OCI-LY7 (cell line): ENCODE measurements at regions not wholly inside any gene's neighbourhood (a gene's known extent, or its start where the extent isn't known, plus 50 kb on each side); places are given as distances from the start of the nearest gene placed in this dataset.

Experiments used
- BruUV-seq: library from RNA; stranded (reverse); fragments of 400-500 nt; replicated peaks from 2 replicates; lab custom pipeline; 2021; lab: Mats Ljungman, UMichigan
- CTCF ChIA-PET: fragments of 300-600 bp; sonication (Branson Sonifier 250); formaldehyde crosslinking; loops from one replicate; lab custom pipeline; 2022; ENCODE audit warnings: antibody characterized with exemption; ENCODE audit not compliant: unreplicated experiment; lab: Charles Lee
- POLR2A ChIA-PET: fragments of 300-600 bp; sonication (Branson Sonifier 250); formaldehyde crosslinking; loops from one replicate; lab custom pipeline; 2022; ENCODE audit warnings: antibody characterized with exemption; lab: Charles Lee
- DNase-seq: peaks from one replicate; pipeline ENCODE4 v3.0.0-alpha.2; 2015; ENCODE audit warnings: low spot score
- H2AFZ ChIP-seq: fragments of 200-600 bp; sonication (generic), shearing (Covaris generic); 2 replicates; pipeline ENCODE4 v1.6.1; 2014; ENCODE audit warnings: mild to moderate bottlenecking, antibody characterized with exemption, low read length, moderate library complexity
- H3K27ac ChIP-seq: fragments of 200-600 bp; sonication (generic); 2 replicates; pipeline ENCODE4 v1.5.1; 2014; ENCODE audit warnings: mixed run types, low read depth, mild to moderate bottlenecking, moderate library complexity, low read length, inconsistent platforms; ENCODE audit not compliant: poor library complexity, severe bottlenecking
- H3K36me3 ChIP-seq: fragments of 200-600 bp; sonication (generic); 2 replicates; pipeline ENCODE4 v1.6.1; 2014; ENCODE audit warnings: mild to moderate bottlenecking, antibody characterized with exemption, low read length, moderate library complexity, mixed read lengths; ENCODE audit not compliant: insufficient read depth
- H3K4me1 ChIP-seq: fragments of 200-600 bp; sonication (generic); 2 replicates; pipeline ENCODE4 v1.5.1; 2014; ENCODE audit warnings: mild to moderate bottlenecking, low read length; ENCODE audit not compliant: insufficient read depth, poor library complexity, severe bottlenecking
- H3K4me2 ChIP-seq: fragments of 200-600 bp; sonication (generic); 2 replicates; pipeline ENCODE4 v1.6.1; 2014; ENCODE audit warnings: mild to moderate bottlenecking, low read length
- H3K4me3 ChIP-seq: fragments of 200-600 bp; sonication (generic); 2 replicates; pipeline ENCODE4 v1.5.1; 2014; ENCODE audit warnings: mild to moderate bottlenecking, low read depth, low read length; ENCODE audit not compliant: poor library complexity, severe bottlenecking
- H3K79me2 ChIP-seq: fragments of 200-600 bp; sonication (generic); 2 replicates; pipeline ENCODE4 v1.6.1; 2016; ENCODE audit warnings: low read depth, mild to moderate bottlenecking, low read length, moderate library complexity, mixed read lengths; ENCODE audit not compliant: insufficient read depth
- H3K9me2 ChIP-seq: fragments of 200-600 bp; sonication (generic); 2 replicates; pipeline ENCODE4 v1.6.1; 2016; ENCODE audit warnings: mild to moderate bottlenecking, low read length, mixed read lengths; ENCODE audit not compliant: insufficient read depth
- H3K9me3 ChIP-seq: fragments of 200-600 bp; sonication (generic); 2 replicates; pipeline ENCODE4 v1.6.1; 2014; ENCODE audit warnings: mild to moderate bottlenecking, mixed run types, low read length, mixed read lengths
- H4K20me1 ChIP-seq: fragments of 200-600 bp; sonication (generic); 2 replicates; pipeline ENCODE4 v1.6.1; 2014; ENCODE audit warnings: mild to moderate bottlenecking, antibody characterized with exemption, low read length, moderate library complexity, mixed read lengths; ENCODE audit not compliant: insufficient read depth
- EZH2phosphoT487 ChIP-seq: fragments of 200-600 bp; sonication (generic); IDR thresholded peaks from 2 replicates; pipeline ENCODE4 v1.6.1; 2018; ENCODE audit warnings: low read depth, borderline replicate concordance, mild to moderate bottlenecking, mixed run types, antibody characterized with exemption, low read length, moderate library complexity, mixed read lengths
- intact Hi-C: fragments of 100-400 bp; cut with micrococcal nuclease; formaldehyde crosslinking; loops from one replicate; pipeline ENCODE4 v1.10.0; 2022; ENCODE audit not compliant: unreplicated experiment
- TF ChIP-seq, protein P1 (sequence below): fragments of 200-600 bp; sonication (generic); conservative IDR thresholded peaks from 2 replicates; pipeline ENCODE4 v1.5.1; 2014; ENCODE audit warnings: mild to moderate bottlenecking, antibody characterized with exemption, low read length, moderate library complexity, mixed read lengths

DNA sequence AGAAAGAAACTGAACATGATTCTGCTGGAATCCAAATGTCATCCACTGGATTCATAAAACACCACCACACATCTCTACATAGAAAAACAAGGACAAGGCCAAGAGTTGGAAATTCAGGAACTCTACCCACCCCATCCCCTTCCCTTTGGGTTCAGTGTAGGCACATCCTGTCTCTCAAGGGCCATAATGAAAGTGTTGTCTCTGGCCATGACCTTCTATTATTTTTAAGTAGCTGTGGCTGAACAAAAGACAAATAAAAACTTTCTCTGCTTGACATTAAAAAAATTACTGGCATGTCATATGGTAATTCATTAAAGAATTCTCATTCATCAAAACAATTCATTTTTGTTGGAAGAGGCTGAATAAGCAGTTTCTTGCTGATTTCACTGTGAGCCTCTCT lies 54.9 kb upstream of the ZBTB18 start:
- BruUV-seq, result no TSS peak
- Histone ChIP-seq H4K20me1 (no peaks in the 10 kb centered on the region), H3K36me3 (no peaks in the 10 kb centered on the region), H3K79me2 (no peaks in the 10 kb centered on the region), H3K9me3 (no peaks in the 10 kb centered on the region), H3K4me3 (no peak overlapping the region), H3K4me1 (no peaks in the 10 kb centered on the region), H2AFZ (no peak overlapping the region), H3K27ac (no peak overlapping the region), H3K4me2 (no peak overlapping the region), H3K9me2 (no peaks in the 10 kb centered on the region)
- POLR2A ChIA-PET, result no interaction called here
- CTCF ChIA-PET, result no interaction called here
- no peak for DNase-seq
- intact Hi-C loops, result no loop called here
- no peak for TF ChIP-seq EZH2phosphoT487
- TF ChIP-seq, protein P1, sequence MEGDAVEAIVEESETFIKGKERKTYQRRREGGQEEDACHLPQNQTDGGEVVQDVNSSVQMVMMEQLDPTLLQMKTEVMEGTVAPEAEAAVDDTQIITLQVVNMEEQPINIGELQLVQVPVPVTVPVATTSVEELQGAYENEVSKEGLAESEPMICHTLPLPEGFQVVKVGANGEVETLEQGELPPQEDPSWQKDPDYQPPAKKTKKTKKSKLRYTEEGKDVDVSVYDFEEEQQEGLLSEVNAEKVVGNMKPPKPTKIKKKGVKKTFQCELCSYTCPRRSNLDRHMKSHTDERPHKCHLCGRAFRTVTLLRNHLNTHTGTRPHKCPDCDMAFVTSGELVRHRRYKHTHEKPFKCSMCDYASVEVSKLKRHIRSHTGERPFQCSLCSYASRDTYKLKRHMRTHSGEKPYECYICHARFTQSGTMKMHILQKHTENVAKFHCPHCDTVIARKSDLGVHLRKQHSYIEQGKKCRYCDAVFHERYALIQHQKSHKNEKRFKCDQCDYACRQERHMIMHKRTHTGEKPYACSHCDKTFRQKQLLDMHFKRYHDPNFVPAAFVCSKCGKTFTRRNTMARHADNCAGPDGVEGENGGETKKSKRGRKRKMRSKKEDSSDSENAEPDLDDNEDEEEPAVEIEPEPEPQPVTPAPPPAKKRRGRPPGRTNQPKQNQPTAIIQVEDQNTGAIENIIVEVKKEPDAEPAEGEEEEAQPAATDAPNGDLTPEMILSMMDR, result no peak

DNA sequence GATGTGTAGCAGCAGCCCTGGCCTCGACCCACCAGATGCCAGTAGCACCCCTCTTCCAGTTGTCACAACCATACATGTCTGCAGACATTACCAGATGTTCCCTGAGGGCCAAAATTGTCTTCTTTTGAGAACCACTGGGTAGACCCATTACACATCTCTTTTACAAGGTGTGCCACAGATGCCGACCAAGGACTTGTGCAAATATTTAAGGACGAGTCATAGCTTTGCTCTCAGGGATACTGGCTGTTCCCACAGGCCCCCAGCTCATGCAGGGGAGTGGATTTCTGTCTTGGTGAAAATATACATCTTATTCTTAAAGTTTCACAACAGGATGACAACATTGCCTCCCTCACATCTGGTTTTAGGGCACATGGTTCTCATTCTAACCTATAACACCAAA lies 59.4 kb upstream of the ZBTB18 start:
- DNase-seq, result no peak
- ChIA-PET CTCF (no interaction called here), POLR2A (no interaction called here)
- Histone ChIP-seq H3K4me1 (no peaks in the 10 kb centered on the region), H2AFZ (no peak overlapping the region), H4K20me1 (no peaks in the 10 kb centered on the region), H3K9me2 (no peaks in the 10 kb centered on the region), H3K4me3 (no peak overlapping the region), H3K27ac (no peak overlapping the region), H3K4me2 (no peak overlapping the region), H3K9me3 (no peaks in the 10 kb centered on the region), H3K79me2 (no peaks in the 10 kb centered on the region), H3K36me3 (no peaks in the 10 kb centered on the region)
- TF ChIP-seq EZH2phosphoT487, result no peak
- TF ChIP-seq, protein P1, result no peak
- intact Hi-C loops, result no loop called here
- no TSS peak for BruUV-seq

DNA sequence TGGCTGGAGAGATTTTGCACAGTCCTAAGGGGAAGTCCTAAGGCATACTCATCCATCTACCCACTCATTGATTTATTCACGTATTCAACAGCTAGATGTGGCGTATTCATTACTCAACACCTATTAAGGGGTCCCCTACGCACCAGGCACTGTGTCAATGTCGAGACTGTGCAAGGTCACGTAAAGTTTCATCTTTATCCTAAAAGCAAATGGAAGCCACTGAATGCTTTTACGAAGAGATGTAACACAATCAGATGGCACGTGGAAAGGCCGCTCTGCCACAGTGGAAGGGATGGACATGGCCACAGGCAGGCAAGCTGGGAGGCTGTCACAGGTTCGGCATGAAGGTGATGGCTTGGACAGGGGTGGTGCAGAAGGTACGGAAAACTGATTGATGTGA lies 66.3 kb upstream of the ZBTB18 start:
- no TSS peak for BruUV-seq
- no peak overlapping the region for H3K4me2 ChIP-seq
- H4K20me1 ChIP-seq, result no peaks in the 10 kb centered on the region
- POLR2A ChIA-PET, result no interaction called here
- H3K27ac ChIP-seq, result no peak overlapping the region
- CTCF ChIA-PET, result no interaction called here
- no peak overlapping the region for H3K4me3 ChIP-seq
- no peak for DNase-seq
- no peaks in the 10 kb centered on the region for H3K79me2 ChIP-seq
- no peaks in the 10 kb centered on the region for H3K9me3 ChIP-seq
- no peak overlapping the region for H2AFZ ChIP-seq
- intact Hi-C loops, result no loop called here
- no peaks in the 10 kb centered on the region for H3K4me1 ChIP-seq
- H3K9me2 ChIP-seq, result no peaks in the 10 kb centered on the region
- TF ChIP-seq EZH2phosphoT487, result no peak
- TF ChIP-seq, protein P1, result no peak
- H3K36me3 ChIP-seq, result no peaks in the 10 kb centered on the region
